Esophagus squamous epithelium (tissue), 4 donors: ENCODE measurements at regions not wholly inside any gene's neighbourhood (a gene's known extent, or its start where the extent isn't known, plus 50 kb on each side); places are given as distances from the start of the nearest gene placed in this dataset.

Experiments
- CTCF ChIP-seq, 6 experiments: fragments of 450-650 bp in 4 of 6; fragments of 200-600 bp in 2 of 6; sonication (generic) in 2 of 6; IDR thresholded peaks; one replicate each; pipeline ENCODE4 v1.5.1; 2016 to 2019; ENCODE audit warnings: antibody characterized with exemption in 6 of 6, mild to moderate bottlenecking in 4 of 6, moderate library complexity in 4 of 6
- POLR2A ChIP-seq, 4 donors: fragments of 450-650 bp; IDR thresholded peaks; one replicate each; pipeline ENCODE4 v1.6.1; 2017; ENCODE audit warnings: antibody characterized with exemption in 4 of 4, mild to moderate bottlenecking in 4 of 4, moderate library complexity in 3 of 4

- no peak for TF ChIP-seq CTCF (IDR thresholded peaks at IDR 0.05)
- no peak for TF ChIP-seq POLR2A (IDR thresholded peaks at IDR 0.05)
Observed at GRCh38 chr20:19915111-19915798, 101.9 kb upstream of the NAA20 start.
